GM12891 (cell line): ENCODE measurements at regions not wholly inside any gene's neighbourhood (a gene's known extent, or its start where the extent isn't known, plus 50 kb on each side); places are given as distances from the start of the nearest gene placed in this dataset.

Experiments
- DNase-seq: peaks from one replicate; pipeline ENCODE4 v3.0.0; 2011; ENCODE audit warnings: low spot score; ENCODE audit not compliant: insufficient read length
- FAIRE-seq: peaks from 2 replicates; lab custom pipeline; 2011; peaks lifted over from hg19 to GRCh38; lab: Jason Lieb, UNC
- PAX5 ChIP-seq: IDR thresholded peaks from 2 replicates; pipeline ENCODE4 v1.6.1; 2011; ENCODE audit warnings: low read length, moderate library complexity, mild to moderate bottlenecking; ENCODE audit not compliant: insufficient read depth, severe bottlenecking
- POLR2A ChIP-seq: IDR thresholded peaks from 2 replicates; pipeline ENCODE4 v1.6.1; 2011; ENCODE audit warnings: low read depth, low read length, control low read depth
- POLR2AphosphoS5 ChIP-seq: IDR thresholded peaks from 2 replicates; pipeline ENCODE4 v1.6.1; 2011; ENCODE audit warnings: low read depth, low read length, control low read depth
- POU2F2 ChIP-seq: IDR thresholded peaks from 2 replicates; pipeline ENCODE4 v1.6.1; 2011; ENCODE audit warnings: low read depth, mild to moderate bottlenecking, control low read depth, low read length, moderate library complexity
- SPI1 ChIP-seq: IDR thresholded peaks from 2 replicates; pipeline ENCODE4 v1.6.1; 2011; ENCODE audit warnings: low read depth, low read length, control low read depth
- TAF1 ChIP-seq: IDR thresholded peaks from 2 replicates; pipeline ENCODE4 v1.6.1; 2011; ENCODE audit warnings: low read depth, low read length, control low read depth

DNA sequence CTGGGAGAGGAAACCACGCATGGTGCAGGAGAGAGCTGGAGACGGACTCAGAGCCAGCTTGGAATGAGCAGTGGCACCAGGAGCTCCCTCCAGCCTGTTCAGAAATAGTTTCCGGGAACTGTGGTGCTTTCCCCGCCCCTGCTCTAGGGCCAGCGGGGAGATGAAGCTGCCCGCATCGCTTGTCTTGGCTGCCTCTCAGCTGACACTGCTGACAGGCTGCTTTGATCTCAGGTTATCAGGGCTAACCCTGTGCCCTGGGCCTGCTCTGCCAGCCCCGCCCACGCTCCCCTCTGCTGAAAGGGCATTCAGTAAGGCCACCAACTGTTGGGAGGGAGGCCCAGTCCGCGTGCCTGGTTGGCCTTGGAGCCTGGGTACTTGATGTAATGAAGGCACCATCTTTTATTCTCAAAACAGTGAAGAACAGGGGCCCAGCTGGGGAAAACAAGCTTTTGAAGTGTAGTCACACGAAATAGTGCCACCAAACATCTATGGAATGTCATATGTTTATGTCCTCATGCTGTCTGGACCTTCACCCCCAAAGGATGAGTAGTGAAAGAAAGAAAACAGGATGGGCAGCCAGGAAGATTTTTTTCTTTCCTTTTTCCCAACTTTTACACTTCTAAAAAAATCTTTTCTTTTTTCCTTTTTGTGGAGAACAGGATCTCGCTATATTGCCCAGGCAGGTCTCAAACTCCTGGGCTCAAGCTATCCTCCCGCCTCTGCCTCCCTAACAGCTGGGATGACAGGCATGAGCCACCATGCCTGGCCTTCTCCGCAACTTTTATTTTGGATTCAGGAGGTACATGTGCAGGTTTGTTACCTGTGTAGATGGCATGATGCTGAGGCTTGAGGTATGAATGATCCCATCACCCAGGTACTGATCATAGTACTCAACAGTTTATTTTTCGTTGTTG, 115.9 kb upstream of the TBX3 start:
- FAIRE-seq: no peak
- TF ChIP-seq SPI1 (no peak), PAX5 (no peak), TAF1 (no peak), POU2F2 (no peak), POLR2A (no peak), POLR2AphosphoS5 (no peak)
- no peak for DNase-seq

- DNase-seq: no peak
- FAIRE-seq: no peak
- no peak for TF ChIP-seq TAF1
- TF ChIP-seq POLR2AphosphoS5: no peak
- no peak for TF ChIP-seq PAX5
- no peak for TF ChIP-seq SPI1
- no peak for TF ChIP-seq POU2F2
- no peak for TF ChIP-seq POLR2A
These were observed 110.1 kb upstream of the TBX3 start for GRCh38 chr12:114794049-114794558.

GRCh38 chr12:114790276-114790675, 106.3 kb upstream of the TBX3 start:
- FAIRE-seq (no peak), DNase-seq (no peak)
- TF ChIP-seq TAF1 (no peak), POLR2A (no peak), POU2F2 (no peak), PAX5 (no peak), SPI1 (no peak), POLR2AphosphoS5 (no peak)

GRCh38 chr12:114789821-114790220, 105.8 kb upstream of the TBX3 start:
- no peak for DNase-seq
- TF ChIP-seq POLR2A: no peak
- TF ChIP-seq POLR2AphosphoS5: no peak
- no peak for TF ChIP-seq POU2F2
- TF ChIP-seq TAF1: no peak
- no peak for TF ChIP-seq SPI1
- TF ChIP-seq PAX5: no peak
- FAIRE-seq: no peak

DNA sequence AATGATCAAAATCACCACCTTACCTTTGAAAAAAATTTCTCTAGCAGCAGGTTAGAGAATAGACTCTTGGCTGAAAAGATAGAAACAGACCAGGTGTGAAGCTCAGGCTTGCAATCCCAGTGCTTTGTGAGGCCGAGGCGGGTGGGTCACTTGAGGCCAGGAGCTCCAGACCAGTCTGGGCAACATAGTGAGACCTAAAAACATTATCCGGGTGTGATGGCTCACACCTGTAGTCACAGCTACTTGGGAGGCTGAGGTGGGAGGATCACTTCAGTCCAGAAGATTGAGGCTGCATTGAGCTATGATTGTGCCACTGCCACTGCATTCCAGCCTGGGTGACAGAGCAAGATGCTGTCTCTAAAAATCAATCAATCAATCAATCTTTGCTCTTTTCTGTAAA, 105.3 kb upstream of the TBX3 start:
- no peak for TF ChIP-seq POU2F2
- TF ChIP-seq SPI1: no peak
- TF ChIP-seq POLR2AphosphoS5: no peak
- TF ChIP-seq POLR2A: no peak
- no peak for TF ChIP-seq TAF1
- TF ChIP-seq PAX5: no peak
- DNase-seq: no peak
- FAIRE-seq: no peak

DNA sequence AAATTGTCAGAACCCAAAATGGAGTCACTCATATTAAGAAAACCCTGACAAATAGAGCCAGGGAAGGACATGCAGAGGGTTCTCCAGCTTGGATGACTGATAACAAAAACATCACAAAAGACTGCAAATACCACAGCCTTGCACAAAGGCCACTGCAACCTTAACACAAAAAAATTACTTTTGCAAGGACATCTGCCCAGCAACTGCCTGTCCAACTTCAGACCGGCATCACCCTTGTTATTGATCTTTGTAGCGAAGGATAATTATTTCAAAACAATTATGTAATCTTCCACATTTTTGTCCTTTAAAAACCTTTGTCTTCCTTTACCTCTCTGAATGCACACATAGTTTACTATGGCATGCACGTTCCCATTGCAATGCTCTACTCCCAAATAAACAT, 100.6 kb upstream of the TBX3 start:
- DNase-seq (no peak), FAIRE-seq (no peak)
- TF ChIP-seq POLR2AphosphoS5 (no peak), SPI1 (no peak), TAF1 (no peak), POLR2A (no peak), PAX5 (no peak), POU2F2 (no peak)

- TF ChIP-seq PAX5 (no peak), TAF1 (no peak), POU2F2 (no peak), POLR2AphosphoS5 (no peak), POLR2A (no peak), SPI1 (no peak)
- DNase-seq: no peak
- FAIRE-seq: no peak
These were observed 99.2 kb upstream of the TBX3 start for GRCh38 chr12:114783089-114783618.

- no peak for FAIRE-seq
- TF ChIP-seq PAX5: no peak
- no peak for TF ChIP-seq TAF1
- TF ChIP-seq POU2F2: no peak
- TF ChIP-seq SPI1: no peak
- no peak for TF ChIP-seq POLR2A
- TF ChIP-seq POLR2AphosphoS5: no peak
- no peak for DNase-seq
These were observed 96.9 kb upstream of the TBX3 start for GRCh38 chr12:114780746-114781399.

- DNase-seq (no peak), FAIRE-seq (no peak)
- TF ChIP-seq POLR2A (no peak), SPI1 (no peak), POLR2AphosphoS5 (no peak), TAF1 (no peak), PAX5 (no peak)
These were observed 95.7 kb upstream of the TBX3 start for GRCh38 chr12:114779647-114780046.
